Subcutaneous abdominal adipose tissue (tissue), 5 donors: ENCODE measurements at regions not wholly inside any gene's neighbourhood (a gene's known extent, or its start where the extent isn't known, plus 50 kb on each side); places are given as distances from the start of the nearest gene placed in this dataset.
"Not testable (repeated sequence)": the region's sequence is repeated elsewhere in the genome, so short reads cannot be mapped to it uniquely, and the experiment has no call there.

ENCODE experiments used
- H3K27ac ChIP-seq: one replicate; pipeline ENCODE4 v1.7.0; 2013; ENCODE audit warnings: low read depth, mild to moderate bottlenecking, inconsistent platforms, low read length, moderate library complexity
- H3K27me3 ChIP-seq, 5 donors: one replicate each; pipeline ENCODE4 v1.7.0; 2013; ENCODE audit warnings: low read length in 5 of 5, inconsistent platforms in 1 of 5; ENCODE audit not compliant: control insufficient read depth in 5 of 5, insufficient read depth in 4 of 5
- H3K36me3 ChIP-seq, 5 donors: one replicate each; pipeline ENCODE4 v1.7.0; 2013; ENCODE audit warnings: low read length in 5 of 5; ENCODE audit not compliant: control insufficient read depth in 5 of 5, insufficient read depth in 5 of 5
- H3K4me1 ChIP-seq, 5 donors: one replicate each; pipeline ENCODE4 v1.7.0; 2013; ENCODE audit warnings: low read length in 5 of 5, mild to moderate bottlenecking in 3 of 5, moderate library complexity in 1 of 5; ENCODE audit not compliant: control insufficient read depth in 5 of 5, insufficient read depth in 5 of 5
- H3K4me3 ChIP-seq, 5 donors: one replicate each; pipeline ENCODE4 v1.7.0; 2013; ENCODE audit warnings: low read length in 5 of 5, low read depth in 1 of 5
- H3K9ac ChIP-seq, 5 donors: one replicate each; pipeline ENCODE4 v1.7.0; 2013; ENCODE audit warnings: low read length in 5 of 5, mild to moderate bottlenecking in 4 of 5, moderate library complexity in 3 of 5
- H3K9me3 ChIP-seq, 5 donors: one replicate each; pipeline ENCODE4 v1.7.0; 2013; ENCODE audit warnings: low read length in 5 of 5; ENCODE audit not compliant: control insufficient read depth in 5 of 5
- donor health status: healthy.
- donor health status: healthy.
- donor health status: healthy.
- donor health status: healthy.
- donor health status: healthy.

GRCh38 chr17:33947762-33948161 is 307.3 kb upstream of the CCL2 start:
- no peak overlapping the region for H3K9ac ChIP-seq
- H3K27me3 ChIP-seq = peaks cover 0 to 5% (median 0%) of the 10 kb centered on the region in 5 donors
- H3K4me1 ChIP-seq = no peaks in the 10 kb centered on the region
- no peak overlapping the region for H3K27ac ChIP-seq
- no peak overlapping the region for H3K4me3 ChIP-seq
- H3K9me3 ChIP-seq = no peaks in the 10 kb centered on the region
- H3K36me3 ChIP-seq = no peaks in the 10 kb centered on the region

DNA sequence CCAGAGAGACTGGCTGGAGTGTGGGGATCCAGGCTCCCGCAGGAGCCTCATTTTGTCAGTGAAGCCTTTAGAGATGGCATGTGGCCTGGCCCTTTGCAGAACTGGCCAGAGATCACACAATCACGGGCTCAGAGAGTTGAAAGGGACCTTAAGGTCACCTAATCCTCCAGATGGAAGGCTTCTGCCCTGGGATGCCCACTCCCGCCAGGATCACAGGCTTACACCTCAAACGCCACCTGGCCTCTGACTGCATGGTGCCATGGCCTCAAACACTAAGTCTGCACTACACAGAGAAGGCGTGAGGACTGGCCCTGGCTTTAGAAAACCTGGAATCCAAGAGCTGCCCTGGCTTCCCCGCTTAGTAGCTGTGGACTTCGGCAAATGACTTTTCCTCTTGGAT is 306.8 kb upstream of the CCL2 start:
- H3K27me3 ChIP-seq = peaks cover 0 to 5% (median 0%) of the 10 kb centered on the region in 5 donors
- H3K9me3 ChIP-seq = no peaks in the 10 kb centered on the region
- H3K9ac ChIP-seq = no peak overlapping the region
- no peaks in the 10 kb centered on the region for H3K36me3 ChIP-seq
- H3K4me3 ChIP-seq = no peak overlapping the region
- H3K4me1 ChIP-seq = no peaks in the 10 kb centered on the region
- no peak overlapping the region for H3K27ac ChIP-seq

- Histone ChIP-seq H3K9ac (no peak overlapping the region), H3K9me3 (no peaks in the 10 kb centered on the region)
These were observed 306.0 kb upstream of the CCL2 start for GRCh38 chr17:33949100-33949499.

DNA sequence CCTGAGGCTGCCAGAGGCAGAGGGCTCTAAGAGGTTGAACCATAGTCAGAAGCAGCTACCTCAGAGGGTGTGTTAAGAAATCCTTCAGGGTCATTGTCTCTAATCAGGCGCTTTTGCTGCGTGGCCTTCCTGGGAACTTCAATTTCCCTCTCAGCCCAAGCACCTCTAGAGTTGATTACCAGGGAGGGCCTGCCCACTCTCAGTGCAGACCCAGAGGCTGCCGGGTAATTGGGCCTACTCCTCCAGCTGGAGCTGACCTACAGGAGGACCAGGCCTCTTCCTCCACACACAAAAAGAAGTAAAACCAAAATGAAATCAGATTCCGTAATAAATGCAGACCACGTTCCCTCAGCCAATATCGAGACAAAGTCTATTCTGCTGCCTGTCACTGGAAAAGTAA is 305.0 kb upstream of the CCL2 start:
- Histone ChIP-seq H3K36me3 (no peaks in the 10 kb centered on the region), H3K4me3 (no peak overlapping the region), H3K27me3 (peaks cover 0 to 5% (median 0%) of the 10 kb centered on the region in 5 donors), H3K9ac (no peak overlapping the region), H3K9me3 (no peaks in the 10 kb centered on the region), H3K4me1 (no peaks in the 10 kb centered on the region), H3K27ac (no peak overlapping the region)

More at GRCh38 chr17:33949100-33949499, 306.0 kb upstream of the CCL2 start:
- Histone ChIP-seq H3K4me3 (no peak overlapping the region), H3K36me3 (no peaks in the 10 kb centered on the region), H3K27ac (no peak overlapping the region), H3K4me1 (no peaks in the 10 kb centered on the region), H3K27me3 (peaks cover 0 to 5% (median 0%) of the 10 kb centered on the region in 5 donors)

DNA sequence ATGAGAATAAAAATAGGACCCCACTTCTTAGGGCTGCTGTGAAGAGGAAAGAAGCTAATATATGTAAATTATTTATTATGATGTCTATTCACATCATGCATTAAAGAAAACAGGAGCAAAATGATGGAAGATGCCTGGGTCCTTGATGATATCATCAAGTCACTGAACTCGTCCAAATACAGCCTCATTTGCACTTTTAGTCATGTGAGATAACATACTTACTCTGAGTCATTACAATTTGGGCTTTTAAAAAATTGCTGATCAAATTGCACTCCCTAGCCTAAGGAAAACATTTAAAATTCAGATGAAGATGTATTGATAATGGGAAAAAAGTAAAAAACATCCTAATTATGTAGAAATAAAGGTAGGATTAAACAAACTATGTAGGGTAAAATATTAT is 302.7 kb upstream of the CCL2 start:
- Histone ChIP-seq H3K36me3 (no peaks in the 10 kb centered on the region), H3K9ac (no peak overlapping the region), H3K27ac (no peak overlapping the region), H3K9me3 (no peaks in the 10 kb centered on the region), H3K4me1 (no peaks in the 10 kb centered on the region), H3K27me3 (peaks cover 0 to 15% (median 6%) of the 10 kb centered on the region in 5 donors), H3K4me3 (no peak overlapping the region)

DNA sequence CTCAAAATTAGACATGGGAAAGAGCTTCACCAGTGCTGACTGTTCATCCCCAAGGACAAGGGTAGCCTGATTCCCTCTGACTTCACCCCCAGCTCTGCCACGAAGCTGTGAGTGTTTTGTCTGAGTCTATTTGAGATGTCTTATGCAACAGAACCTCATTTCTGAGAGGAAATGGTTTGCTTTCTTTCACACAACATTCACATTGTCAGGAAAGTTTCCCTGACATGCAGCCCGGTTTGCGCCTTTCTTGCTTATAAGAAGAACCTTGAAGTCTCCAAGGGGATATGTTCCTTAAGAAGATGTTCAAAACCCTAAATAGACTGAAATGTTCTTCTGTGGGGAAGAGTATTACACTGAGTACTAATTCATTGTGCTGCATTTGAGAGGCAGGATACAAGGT is 300.5 kb upstream of the CCL2 start:
- Histone ChIP-seq H3K36me3 (no peaks in the 10 kb centered on the region), H3K27me3 (peaks cover 0 to 15% (median 6%) of the 10 kb centered on the region in 5 donors), H3K9ac (no peak overlapping the region), H3K9me3 (peaks cover 0 to 7% (median 5%) of the 10 kb centered on the region in 5 donors), H3K27ac (no peak overlapping the region), H3K4me3 (no peak overlapping the region), H3K4me1 (no peaks in the 10 kb centered on the region)

DNA sequence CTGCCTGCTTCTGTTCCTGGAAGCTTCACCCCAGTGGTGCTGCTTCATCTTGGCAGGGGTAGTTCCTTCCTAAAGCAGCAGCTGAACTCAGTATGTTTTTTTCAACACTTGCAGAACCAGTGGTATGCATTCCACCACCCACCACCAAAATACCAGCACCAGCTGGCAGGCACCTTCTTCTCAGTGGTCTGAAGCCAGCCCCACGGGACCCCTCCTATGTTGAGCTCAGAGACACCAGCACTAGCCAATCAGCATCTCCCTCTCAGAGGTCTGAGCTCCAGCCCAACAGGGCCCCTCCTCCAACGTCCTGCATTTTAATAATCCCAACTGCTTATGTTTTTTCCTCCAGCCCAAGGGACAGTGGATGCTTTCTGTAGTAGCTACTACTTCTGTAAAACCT is 299.6 kb upstream of the CCL2 start:
- no peak overlapping the region for H3K27ac ChIP-seq
- no peak overlapping the region for H3K9ac ChIP-seq
- peaks cover 0 to 9% (median 7%) of the 10 kb centered on the region in 5 donors for H3K9me3 ChIP-seq
- H3K4me3 ChIP-seq = no peak overlapping the region
- peaks cover 0 to 15% (median 6%) of the 10 kb centered on the region in 5 donors for H3K27me3 ChIP-seq
- no peaks in the 10 kb centered on the region for H3K36me3 ChIP-seq
- no peaks in the 10 kb centered on the region for H3K4me1 ChIP-seq

DNA sequence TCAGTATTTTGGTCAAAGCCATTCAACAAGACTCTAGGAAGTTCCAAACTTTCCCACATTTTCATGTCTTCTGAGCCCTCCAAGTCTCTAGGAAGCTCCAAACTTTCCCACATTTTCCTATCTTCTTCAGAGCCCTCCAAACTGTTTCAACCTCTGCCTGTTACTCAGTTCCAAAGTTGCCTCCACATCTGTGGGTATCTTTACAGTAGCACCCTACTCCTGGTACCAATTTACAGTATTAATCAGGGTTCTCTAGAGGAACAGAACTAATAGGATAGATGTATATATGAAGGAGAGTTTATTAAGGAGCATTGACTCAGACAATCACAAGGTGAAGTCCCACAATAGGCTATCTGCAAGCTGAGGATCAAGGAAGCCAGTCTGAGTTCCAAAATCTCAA is 296.0 kb upstream of the CCL2 start:
- H3K36me3 ChIP-seq, H3K27ac ChIP-seq, H3K4me3 ChIP-seq, H3K4me1 ChIP-seq, H3K9me3 ChIP-seq, H3K9ac ChIP-seq: not testable (repeated sequence)
- peaks cover 0 to 14% (median 6%) of the 10 kb centered on the region in 5 donors for H3K27me3 ChIP-seq

GRCh38 chr17:33962857-33963655 is 292.0 kb upstream of the CCL2 start:
- Histone ChIP-seq H3K36me3 (no peaks in the 10 kb centered on the region), H3K4me3 (no peak overlapping the region), H3K9me3 (peaks cover 0 to 9% (median 5%) of the 10 kb centered on the region in 5 donors), H3K27ac (no peak overlapping the region), H3K4me1 (peaks cover 0 to 17% (median 0%) of the 10 kb centered on the region in 5 donors), H3K27me3 (peaks cover 0 to 4% (median 0%) of the 10 kb centered on the region in 5 donors), H3K9ac (no peak overlapping the region)

DNA sequence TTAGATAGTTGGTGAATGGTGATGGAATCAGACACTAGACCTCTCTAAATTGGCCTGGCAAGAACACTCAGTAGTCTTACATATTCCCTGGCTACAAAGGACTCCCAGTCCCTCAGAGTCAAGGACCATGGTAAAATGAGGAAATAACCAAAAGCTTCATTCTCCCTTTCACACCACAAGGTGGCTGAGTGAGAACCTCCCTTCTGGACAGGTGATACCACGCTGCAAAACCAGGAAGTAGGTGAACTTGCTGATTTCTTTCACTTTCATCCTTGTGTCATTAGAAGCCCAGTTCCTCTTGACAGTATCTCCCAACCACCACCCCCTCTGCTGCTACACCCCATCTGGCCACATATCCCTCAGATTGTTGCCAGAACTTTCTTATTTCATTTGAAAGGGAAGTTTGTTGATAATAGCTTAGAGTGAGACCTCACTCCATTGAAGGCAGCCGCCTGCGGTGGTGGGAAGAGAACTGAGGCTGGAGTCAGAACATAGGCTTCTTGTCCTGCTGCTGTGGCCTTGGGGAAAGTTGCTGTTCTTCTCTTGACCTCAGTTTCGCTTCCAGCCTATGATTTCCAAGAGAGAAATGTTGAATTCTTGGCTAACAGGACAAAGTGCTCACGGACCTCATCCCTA is 290.6 kb upstream of the CCL2 start:
- Histone ChIP-seq H3K4me1 (peaks cover 0 to 19% (median 0%) of the 10 kb centered on the region in 5 donors), H3K9me3 (peaks cover 0 to 4% (median 0%) of the 10 kb centered on the region in 5 donors), H3K4me3 (no peak overlapping the region), H3K27ac (no peak overlapping the region), H3K9ac (no peak overlapping the region), H3K36me3 (no peaks in the 10 kb centered on the region), H3K27me3 (peaks cover 0 to 7% (median 4%) of the 10 kb centered on the region in 5 donors)
